ENCODE measurements at regions not wholly inside any gene's neighbourhood (a gene's known extent, or its start where the extent isn't known, plus 50 kb on each side); places are given as distances from the start of the nearest gene placed in this dataset.
"Not testable (repeated sequence)": the region's sequence is repeated elsewhere in the genome, so short reads cannot be mapped to it uniquely, and the experiment has no call there.

GRCh38 chr14:89566644-89567415, 149.8 kb upstream of the FOXN3 start:
- no peak for DNase-seq (ENCODE audit: low read depth, low spot score)

- no peak for DNase-seq (ENCODE audit: low read depth, low spot score)
Measured at GRCh38 chr14:89566180-89566579, 149.1 kb upstream of the FOXN3 start.

- no peak for DNase-seq (ENCODE audit: low read depth, low spot score)
Measured at GRCh38 chr14:89565607-89566006, 148.6 kb upstream of the FOXN3 start.

- DNase-seq (ENCODE audit: low read depth, low spot score) = no peak
Measured at GRCh38 chr14:89564989-89565388, 148.0 kb upstream of the FOXN3 start.

GRCh38 chr14:89564286-89564957, 147.4 kb upstream of the FOXN3 start:
- DNase-seq (ENCODE audit: low read depth, low spot score) = no peak

- DNase-seq (ENCODE audit: low read depth, low spot score) = no peak
Measured at GRCh38 chr14:89563471-89563870, 146.4 kb upstream of the FOXN3 start.

- DNase-seq (ENCODE audit: low read depth, low spot score) = no peak
Measured at GRCh38 chr14:89551955-89552354, 134.9 kb upstream of the FOXN3 start.

- no peak for DNase-seq (ENCODE audit: low read depth, low spot score)
Measured at GRCh38 chr14:89551432-89551831, 134.4 kb upstream of the FOXN3 start.

GRCh38 chr14:89550821-89551220, 133.8 kb upstream of the FOXN3 start:
- no peak for DNase-seq (ENCODE audit: low read depth, low spot score)

GRCh38 chr14:89549381-89550125, 132.5 kb upstream of the FOXN3 start:
- no peak for DNase-seq (ENCODE audit: low read depth, low spot score)

- DNase-seq (ENCODE audit: low read depth, low spot score) = not testable (repeated sequence)
Measured at GRCh38 chr14:89547047-89547446, 130.0 kb upstream of the FOXN3 start.

GRCh38 chr14:89544636-89545301, 127.7 kb upstream of the FOXN3 start:
- DNase-seq (ENCODE audit: low read depth, low spot score) = no peak

GRCh38 chr14:89543425-89543790, 126.4 kb upstream of the FOXN3 start:
- DNase-seq (ENCODE audit: low read depth, low spot score) = no peak

GRCh38 chr14:89542786-89543424, 125.9 kb upstream of the FOXN3 start:
- DNase-seq (ENCODE audit: low read depth, low spot score) = no peak

GRCh38 chr14:89540830-89541470, 123.9 kb upstream of the FOXN3 start:
- DNase-seq (ENCODE audit: low read depth, low spot score) = no peak

- no peak for DNase-seq (ENCODE audit: low read depth, low spot score)
Measured at GRCh38 chr14:89540009-89540829, 123.2 kb upstream of the FOXN3 start.

GRCh38 chr14:89537911-89538310, 120.9 kb upstream of the FOXN3 start:
- no peak for DNase-seq (ENCODE audit: low read depth, low spot score)

GRCh38 chr14:89534902-89535685, 118.1 kb upstream of the FOXN3 start:
- DNase-seq (ENCODE audit: low read depth, low spot score) = peak; percentile 35

GRCh38 chr14:89533766-89534165, 116.7 kb upstream of the FOXN3 start:
- no peak for DNase-seq (ENCODE audit: low read depth, low spot score)
